HG03354 (cell line): ENCODE measurements at regions not wholly inside any gene's neighbourhood (a gene's known extent, or its start where the extent isn't known, plus 50 kb on each side); places are given as distances from the start of the nearest gene placed in this dataset.
"Not testable (repeated sequence)": the region's sequence is repeated elsewhere in the genome, so short reads cannot be mapped to it uniquely, and the experiment has no call there.

Experiments used
- ATAC-seq: cut with Tn5 transposase; IDR thresholded peaks from one replicate; pipeline ENCODE4 v1.9.1; 2021; ENCODE audit warnings: mild to moderate bottlenecking; ENCODE audit not compliant: unreplicated experiment, poor library complexity, severe bottlenecking

DNA sequence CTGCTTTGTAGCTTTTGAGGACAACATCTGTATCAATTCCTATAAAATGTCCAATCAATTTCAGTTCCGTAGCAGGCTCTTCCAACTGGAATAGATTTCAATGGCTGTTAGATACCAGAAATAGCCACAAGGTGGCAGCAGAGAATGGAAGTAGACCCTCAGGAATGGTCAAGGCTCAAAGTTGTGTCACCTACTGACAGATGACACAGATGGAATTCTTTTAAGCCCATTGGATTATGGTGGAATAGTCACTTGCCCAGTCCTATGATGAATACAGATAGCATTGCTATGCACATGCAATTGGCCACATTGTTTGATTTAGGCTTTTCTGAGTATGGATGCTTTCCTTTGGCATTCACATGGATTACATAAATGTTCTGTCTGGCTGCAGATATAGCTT, 130.4 kb upstream of the RADX start:
- ATAC-seq = peak; percentile 33

DNA sequence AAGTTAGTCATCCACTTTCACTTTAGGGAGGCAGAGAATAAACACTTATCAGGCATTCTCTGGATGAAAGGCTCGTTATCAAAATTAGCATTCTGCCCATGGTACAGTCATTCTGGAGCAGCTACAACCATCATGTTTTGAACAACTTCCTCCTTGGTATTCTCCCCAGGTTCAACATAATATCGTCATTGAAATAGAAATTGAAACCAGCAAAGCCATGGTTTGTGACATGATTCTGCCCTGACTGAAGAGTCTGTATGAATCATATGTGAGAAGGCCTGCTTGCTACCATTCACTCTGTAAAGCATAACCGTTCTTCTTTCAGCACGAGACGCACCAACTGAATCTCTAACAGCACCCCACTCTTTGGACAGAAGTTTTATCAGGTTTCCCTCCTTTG, 127.5 kb upstream of the RADX start:
- ATAC-seq = peak; percentile 98

DNA sequence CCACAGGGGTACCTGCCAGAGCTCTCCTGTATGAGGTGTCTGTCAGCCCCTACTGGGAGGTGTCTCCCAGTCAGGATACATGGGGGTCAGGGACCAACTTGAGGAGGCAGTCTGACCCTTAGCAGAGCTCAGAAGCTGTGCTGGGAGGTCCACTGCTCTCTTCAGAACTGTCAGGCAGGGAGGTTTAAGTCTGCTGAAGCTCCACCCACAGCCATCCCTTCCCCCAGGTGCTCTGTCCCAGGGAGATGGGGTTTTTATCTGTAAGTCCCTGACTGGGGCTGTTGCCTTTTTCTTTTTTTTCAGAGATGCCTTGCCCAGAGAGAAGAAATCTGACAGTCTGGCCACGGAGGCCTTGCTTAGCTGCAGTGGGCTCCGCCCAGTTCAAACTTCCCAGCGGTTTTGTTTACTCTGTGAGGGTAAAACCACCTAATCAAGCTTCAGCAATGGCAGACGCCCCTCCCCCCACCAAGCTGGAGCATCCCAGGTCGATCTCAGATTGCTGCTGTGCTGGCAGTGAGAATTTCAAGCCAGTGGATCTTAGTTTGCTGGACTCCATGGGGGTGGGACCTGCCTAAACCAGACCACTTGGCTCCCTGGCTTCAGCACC, 118.5 kb upstream of the RADX start:
- not testable (repeated sequence) for ATAC-seq

GRCh38 chrX:106499473-106499872, 112.3 kb upstream of the RADX start:
- ATAC-seq = no peak

DNA sequence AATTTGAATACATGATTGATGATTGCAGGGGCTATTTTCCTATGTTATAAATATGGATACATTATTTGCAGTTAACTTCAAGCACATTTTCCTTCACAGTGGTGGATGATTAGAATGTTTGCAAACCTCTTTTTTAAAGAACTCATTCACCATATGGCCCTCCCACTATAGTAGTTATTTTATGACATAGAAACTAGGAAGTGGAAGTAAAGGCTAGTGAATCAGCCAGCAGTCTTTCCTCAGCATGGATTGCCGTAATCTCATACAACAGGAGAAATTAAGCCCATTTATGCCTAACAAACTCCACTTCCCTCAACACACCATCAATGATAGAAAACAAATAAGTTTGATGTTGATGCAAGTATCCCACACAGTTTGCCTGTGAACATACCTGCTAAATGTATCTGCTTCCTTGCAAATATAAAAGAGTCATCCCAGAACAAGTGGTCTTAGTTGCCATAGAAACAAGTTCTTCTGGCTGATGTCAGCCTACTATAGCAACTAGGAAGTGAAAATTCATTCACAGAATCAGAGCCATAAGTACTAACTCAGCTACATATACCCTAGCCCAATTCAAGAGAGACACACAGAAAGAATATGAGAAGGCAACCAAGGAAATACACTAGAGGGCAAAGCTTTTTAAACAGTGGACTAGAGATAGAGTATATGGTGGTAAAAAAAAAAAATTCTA, 100.9 kb upstream of the RADX start:
- peak; percentile 59 for ATAC-seq
